Keratinocyte (primary cell): ENCODE measurements at regions not wholly inside any gene's neighbourhood (a gene's known extent, or its start where the extent isn't known, plus 50 kb on each side); places are given as distances from the start of the nearest gene placed in this dataset.

ENCODE experiments used
- EZH2 ChIP-seq: IDR thresholded peaks from one replicate; pipeline ENCODE4 v1.6.1; 2012; ENCODE audit warnings: inconsistent platforms, mild to moderate bottlenecking, low read length, moderate library complexity
- TF ChIP-seq, protein P1 (sequence below), 3 experiments: IDR thresholded peaks in 1 of 3; conservative IDR thresholded peaks in 1 of 3; optimal IDR thresholded peaks in 1 of 3; 2 replicates in 2 of 3; 3 replicates in 1 of 3; pipeline versions ENCODE3 to v1.5.1; 2011; ENCODE audit warnings: low read length in 3 of 3, mild to moderate bottlenecking in 3 of 3, moderate library complexity in 2 of 3, control low read depth in 1 of 3, inconsistent platforms in 1 of 3; ENCODE audit not compliant: insufficient read depth in 2 of 3; ENCODE audit errors: extremely low read depth in 1 of 3

GRCh38 chr5:125794922-125795321, 628.3 kb upstream of the GRAMD2B start:
- TF ChIP-seq, protein P1, sequence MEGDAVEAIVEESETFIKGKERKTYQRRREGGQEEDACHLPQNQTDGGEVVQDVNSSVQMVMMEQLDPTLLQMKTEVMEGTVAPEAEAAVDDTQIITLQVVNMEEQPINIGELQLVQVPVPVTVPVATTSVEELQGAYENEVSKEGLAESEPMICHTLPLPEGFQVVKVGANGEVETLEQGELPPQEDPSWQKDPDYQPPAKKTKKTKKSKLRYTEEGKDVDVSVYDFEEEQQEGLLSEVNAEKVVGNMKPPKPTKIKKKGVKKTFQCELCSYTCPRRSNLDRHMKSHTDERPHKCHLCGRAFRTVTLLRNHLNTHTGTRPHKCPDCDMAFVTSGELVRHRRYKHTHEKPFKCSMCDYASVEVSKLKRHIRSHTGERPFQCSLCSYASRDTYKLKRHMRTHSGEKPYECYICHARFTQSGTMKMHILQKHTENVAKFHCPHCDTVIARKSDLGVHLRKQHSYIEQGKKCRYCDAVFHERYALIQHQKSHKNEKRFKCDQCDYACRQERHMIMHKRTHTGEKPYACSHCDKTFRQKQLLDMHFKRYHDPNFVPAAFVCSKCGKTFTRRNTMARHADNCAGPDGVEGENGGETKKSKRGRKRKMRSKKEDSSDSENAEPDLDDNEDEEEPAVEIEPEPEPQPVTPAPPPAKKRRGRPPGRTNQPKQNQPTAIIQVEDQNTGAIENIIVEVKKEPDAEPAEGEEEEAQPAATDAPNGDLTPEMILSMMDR (optimal IDR thresholded peaks at IDR 0.05 in 1 of 3, IDR thresholded peaks at IDR 0.05 in 1 of 3, conservative IDR thresholded peaks at IDR 0.05 in 1 of 3; ENCODE audit: extremely low read depth in 1 of 3, insufficient read depth in 2 of 3, low read length in 3 of 3), result no peak
- no peak for TF ChIP-seq EZH2
